Activated T-helper 17 cell treated with anti-CD3 and anti-CD28 coated beads, Interleukin-2, amount 50 U/mL, for 72 hours (primary cell): ENCODE measurements at regions not wholly inside any gene's neighbourhood (a gene's known extent, or its start where the extent isn't known, plus 50 kb on each side); places are given as distances from the start of the nearest gene placed in this dataset.

Experiments used
- ATAC-seq: fragments of 150-1000 bp; cut with Tn5 transposase; replicated peaks from 2 replicates; pipeline ENCODE4 v1.10.0; 2021; ENCODE audit warnings: mild to moderate bottlenecking, moderate library complexity
- H3K27ac Mint-ChIP-seq: one replicate; pipeline ENCODE4 v1.8.0; 2022; ENCODE audit warnings: mixed read lengths
- H3K27me3 Mint-ChIP-seq: one replicate; pipeline ENCODE4 v1.8.0; 2022; ENCODE audit warnings: mixed read lengths
- H3K36me3 Mint-ChIP-seq: one replicate; pipeline ENCODE4 v1.8.0; 2022; ENCODE audit warnings: low read depth, mild to moderate bottlenecking, mixed read lengths
- H3K4me1 Mint-ChIP-seq: one replicate; pipeline ENCODE4 v1.8.0; 2022; ENCODE audit warnings: mixed read lengths
- H3K4me3 Mint-ChIP-seq: one replicate; pipeline ENCODE4 v1.8.0; 2022; ENCODE audit warnings: mild to moderate bottlenecking, mixed read lengths
- H3K9me3 Mint-ChIP-seq: one replicate; pipeline ENCODE4 v1.8.0; 2022; ENCODE audit warnings: mixed read lengths

GRCh38 chr10:60687679-60688078 is 90.6 kb upstream of the CDK1 start:
- Mint-ChIP-seq H3K36me3 (no peaks in the 10 kb centered on the region), H3K4me3 (no peak overlapping the region), H3K27me3 (no peaks in the 10 kb centered on the region), H3K4me1 (no peaks in the 10 kb centered on the region), H3K27ac (no peak overlapping the region), H3K9me3 (no peaks in the 10 kb centered on the region)
- ATAC-seq = no peak

DNA sequence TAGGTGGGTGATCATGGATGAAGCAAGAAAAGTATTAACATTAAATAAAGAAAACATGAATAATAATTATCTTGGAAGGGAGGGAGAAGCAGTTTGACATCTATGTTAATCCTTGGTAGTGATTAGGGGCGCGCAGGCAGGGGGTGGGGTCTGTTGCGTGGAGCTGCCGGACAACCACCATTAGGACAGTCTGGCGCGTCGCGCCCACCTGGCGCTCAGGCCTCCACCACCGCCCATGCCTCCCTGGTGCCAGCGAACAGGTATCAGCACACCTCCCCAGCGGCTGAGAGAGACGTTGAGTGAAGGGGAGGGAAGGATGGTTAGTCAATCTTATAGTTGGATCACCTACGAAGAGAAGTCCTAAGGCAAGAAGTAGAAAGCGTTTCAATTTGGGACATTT is 94.2 kb upstream of the CDK1 start:
- Mint-ChIP-seq H3K4me3 (no peak overlapping the region), H3K27me3 (no peaks in the 10 kb centered on the region), H3K27ac (no peak overlapping the region), H3K9me3 (no peaks in the 10 kb centered on the region), H3K36me3 (peaks cover 8% of the 10 kb centered on the region), H3K4me1 (peaks cover 8% of the 10 kb centered on the region)
- no peak for ATAC-seq

DNA sequence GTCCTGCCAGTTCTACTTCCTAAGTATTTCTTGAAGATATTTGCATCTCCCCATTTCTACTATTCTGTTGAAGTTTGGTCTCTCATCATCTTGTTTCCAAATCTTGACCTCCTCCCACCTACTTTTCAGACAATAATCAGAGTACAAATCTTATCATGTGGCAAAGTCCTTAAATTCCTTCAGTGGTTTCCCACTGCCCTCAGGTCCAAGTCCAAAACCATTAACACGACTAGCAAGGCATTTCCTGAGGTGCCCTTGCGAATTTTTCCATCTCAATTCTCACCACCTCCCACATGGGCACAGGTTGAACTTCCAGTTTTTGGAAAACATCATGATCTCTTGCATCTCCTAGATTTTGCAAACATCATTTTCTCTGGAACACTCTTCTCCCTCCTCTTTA is 97.2 kb upstream of the CDK1 start:
- no peak overlapping the region for H3K4me3 Mint-ChIP-seq
- ATAC-seq = no peak
- peaks cover 12% of the 10 kb centered on the region for H3K4me1 Mint-ChIP-seq
- H3K36me3 Mint-ChIP-seq = peaks cover 8% of the 10 kb centered on the region
- no peak overlapping the region for H3K27ac Mint-ChIP-seq
- no peaks in the 10 kb centered on the region for H3K9me3 Mint-ChIP-seq
- no peaks in the 10 kb centered on the region for H3K27me3 Mint-ChIP-seq

DNA sequence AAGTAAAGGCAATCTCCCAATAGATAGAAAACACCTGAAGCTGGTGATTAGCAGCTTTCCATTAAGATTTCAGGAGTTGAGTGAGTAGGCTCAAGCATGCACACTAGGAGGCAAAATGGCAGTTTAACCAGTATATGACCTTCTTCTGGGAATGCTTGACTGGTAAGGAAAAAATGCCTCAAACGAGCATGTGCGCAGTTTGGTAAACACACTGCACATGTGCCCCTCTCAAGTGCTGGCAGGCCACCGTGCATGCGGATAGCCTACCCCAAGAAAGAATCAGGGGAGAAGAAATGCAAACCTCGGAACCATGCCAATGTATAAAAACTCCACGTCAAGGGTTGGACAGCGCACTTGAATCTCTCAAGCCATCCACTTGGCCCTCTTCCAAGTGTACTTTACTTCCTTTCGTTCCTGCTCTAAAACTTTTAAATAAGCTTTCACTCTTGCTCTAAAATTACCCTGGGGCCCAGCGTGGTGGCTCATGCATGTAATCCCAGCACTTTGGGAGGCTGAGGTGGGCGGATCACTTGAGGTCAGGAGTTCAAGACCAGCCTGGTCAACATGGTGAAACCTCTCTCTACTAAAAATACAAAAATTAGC is 98.8 kb upstream of the CDK1 start:
- Mint-ChIP-seq H3K9me3 (no peaks in the 10 kb centered on the region), H3K4me1 (peaks cover 12% of the 10 kb centered on the region), H3K36me3 (peaks cover 8% of the 10 kb centered on the region), H3K27me3 (no peaks in the 10 kb centered on the region), H3K27ac (no peak overlapping the region), H3K4me3 (no peak overlapping the region)
- no peak for ATAC-seq

DNA sequence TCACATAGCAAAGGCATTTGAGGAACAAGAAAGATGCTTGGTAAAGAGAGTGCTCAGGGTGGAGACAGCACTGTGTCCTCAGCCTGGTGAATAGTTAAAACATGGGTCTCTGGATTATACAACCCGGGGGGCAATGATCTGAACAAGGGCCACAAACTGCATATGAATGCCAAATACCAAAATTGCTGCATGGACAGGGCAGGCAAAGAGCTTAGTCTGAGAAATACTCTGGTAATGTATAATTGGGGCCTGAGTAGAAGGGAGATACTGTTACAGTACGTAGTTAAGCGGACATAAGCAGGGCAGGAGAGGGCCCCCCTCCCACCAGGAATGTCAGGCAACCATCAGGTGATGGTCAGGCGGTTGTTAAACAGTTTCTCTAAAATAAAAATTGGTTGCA is 99.3 kb upstream of the CDK1 start:
- no peaks in the 10 kb centered on the region for H3K27me3 Mint-ChIP-seq

GRCh38 chr10:60677531-60678129 is 100.6 kb upstream of the CDK1 start:
- H3K36me3 Mint-ChIP-seq = peaks cover 8% of the 10 kb centered on the region
- peaks cover 12% of the 10 kb centered on the region for H3K4me1 Mint-ChIP-seq
- ATAC-seq = no peak
- no peaks in the 10 kb centered on the region for H3K27me3 Mint-ChIP-seq
- peak overlapping the region; percentile 12 for H3K27ac Mint-ChIP-seq
- H3K9me3 Mint-ChIP-seq = no peaks in the 10 kb centered on the region
- no peak overlapping the region for H3K4me3 Mint-ChIP-seq

More for the DNA sequence above, 99.3 kb upstream of the CDK1 start:
- Mint-ChIP-seq H3K36me3 (peaks cover 8% of the 10 kb centered on the region), H3K9me3 (no peaks in the 10 kb centered on the region), H3K27ac (no peak overlapping the region), H3K4me1 (peaks cover 12% of the 10 kb centered on the region), H3K4me3 (no peak overlapping the region)
- ATAC-seq = no peak

- no peak overlapping the region for H3K27ac Mint-ChIP-seq
- no peaks in the 10 kb centered on the region for H3K27me3 Mint-ChIP-seq
- peaks cover 8% of the 10 kb centered on the region for H3K4me1 Mint-ChIP-seq
- no peak for ATAC-seq
- H3K4me3 Mint-ChIP-seq = no peak overlapping the region
- H3K36me3 Mint-ChIP-seq = no peaks in the 10 kb centered on the region
- H3K9me3 Mint-ChIP-seq = no peaks in the 10 kb centered on the region
These were observed 103.0 kb upstream of the CDK1 start for GRCh38 chr10:60675236-60675635.

DNA sequence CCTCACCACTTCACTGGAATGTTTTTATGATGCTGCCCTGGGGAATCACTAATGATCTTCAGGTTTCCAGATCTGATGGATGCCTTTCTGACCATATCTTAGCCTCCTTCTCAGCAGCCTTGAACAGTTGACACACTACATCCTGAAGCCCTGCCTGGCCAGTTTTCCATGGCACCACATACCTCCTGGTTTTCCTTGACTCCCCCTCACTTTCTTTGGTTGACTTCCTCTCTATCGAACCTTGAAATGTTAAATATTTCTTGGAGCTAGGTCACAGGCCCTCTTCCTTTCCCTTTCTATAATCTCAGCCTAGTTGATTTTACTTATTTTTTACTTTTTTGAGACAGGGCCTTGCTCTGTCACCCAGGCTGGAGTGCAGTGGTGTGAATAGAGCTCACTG is 108.8 kb upstream of the CDK1 start:
- Mint-ChIP-seq H3K4me3 (no peak overlapping the region), H3K27ac (peak overlapping the region; percentile 15), H3K9me3 (no peaks in the 10 kb centered on the region), H3K27me3 (no peaks in the 10 kb centered on the region), H3K4me1 (peaks cover 12% of the 10 kb centered on the region), H3K36me3 (no peaks in the 10 kb centered on the region)
- ATAC-seq = no peak

DNA sequence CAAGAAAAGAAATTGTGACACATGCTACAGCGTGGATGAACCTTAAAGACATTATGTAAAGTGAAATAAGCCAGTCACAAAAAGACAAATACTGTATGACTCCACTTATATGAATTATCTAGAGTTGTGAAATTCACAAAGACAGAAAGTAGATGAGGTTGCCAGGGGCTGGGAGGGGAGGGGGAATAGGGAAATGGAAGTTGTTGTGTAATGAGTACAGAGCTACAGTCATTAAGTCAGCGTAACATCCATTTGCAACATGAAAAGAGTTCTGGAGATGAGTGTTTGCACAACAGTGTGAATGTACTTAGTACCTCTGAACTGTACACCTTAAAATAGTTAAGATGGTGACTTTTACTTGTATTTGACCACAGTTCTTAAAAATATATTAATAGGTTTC is 112.1 kb upstream of the CDK1 start:
- Mint-ChIP-seq H3K27ac (no peak overlapping the region), H3K4me3 (no peak overlapping the region), H3K4me1 (peaks cover 21% of the 10 kb centered on the region), H3K9me3 (no peaks in the 10 kb centered on the region), H3K36me3 (no peaks in the 10 kb centered on the region), H3K27me3 (no peaks in the 10 kb centered on the region)
- peak; percentile 79 for ATAC-seq

DNA sequence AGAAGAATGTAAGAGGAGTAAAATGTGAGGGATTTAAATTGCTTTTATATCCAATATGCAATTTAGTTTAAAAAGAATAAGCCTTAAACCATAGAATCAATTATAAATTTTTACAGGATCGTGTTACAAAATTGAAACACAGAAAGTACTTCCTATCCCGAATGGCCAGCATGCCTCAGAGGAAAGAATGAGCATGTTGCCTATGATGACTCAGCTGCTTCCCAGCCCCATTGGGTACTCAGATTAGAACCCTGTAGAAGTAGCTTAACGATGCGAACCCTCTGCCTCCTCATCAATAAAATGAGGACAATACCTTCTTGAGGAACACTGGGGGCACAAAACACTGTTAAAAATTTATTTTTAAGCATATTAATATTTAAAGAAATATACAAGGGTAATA is 113.4 kb upstream of the CDK1 start:
- H3K36me3 Mint-ChIP-seq = no peaks in the 10 kb centered on the region
- H3K27ac Mint-ChIP-seq = no peak overlapping the region
- H3K4me3 Mint-ChIP-seq = no peak overlapping the region
- peaks cover 22% of the 10 kb centered on the region for H3K4me1 Mint-ChIP-seq
- no peak for ATAC-seq
- no peaks in the 10 kb centered on the region for H3K27me3 Mint-ChIP-seq
- H3K9me3 Mint-ChIP-seq = no peaks in the 10 kb centered on the region

DNA sequence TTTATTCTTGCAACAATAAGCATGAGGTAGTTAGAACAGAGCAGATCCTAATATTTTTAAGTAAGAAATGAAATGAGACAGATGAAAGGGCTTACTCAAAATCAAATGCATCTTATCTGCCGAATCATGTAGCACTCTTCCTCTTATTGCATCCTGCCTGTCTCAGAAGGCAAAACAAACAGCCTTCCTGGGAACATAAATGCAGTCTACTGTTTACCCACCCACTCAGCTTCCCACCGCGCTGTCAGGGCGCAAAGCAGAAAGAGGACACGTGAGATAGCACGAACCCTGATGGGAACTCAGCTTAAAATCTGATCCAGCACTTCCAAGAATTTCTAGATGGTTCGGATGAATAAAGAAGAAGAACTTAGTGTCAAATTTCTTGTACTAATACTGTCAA is 114.4 kb upstream of the CDK1 start:
- Mint-ChIP-seq H3K27me3 (no peaks in the 10 kb centered on the region), H3K4me3 (peak overlapping the region; percentile 38), H3K4me1 (peaks cover 17% of the 10 kb centered on the region), H3K27ac (peak overlapping the region; percentile 41), H3K36me3 (no peaks in the 10 kb centered on the region), H3K9me3 (no peaks in the 10 kb centered on the region)
- ATAC-seq = no peak

GRCh38 chr10:60662917-60663614 is 115.2 kb upstream of the CDK1 start:
- ATAC-seq = peak; percentile 85
- Mint-ChIP-seq H3K4me1 (peaks cover 17% of the 10 kb centered on the region), H3K4me3 (peak overlapping the region; percentile 38), H3K27ac (peak overlapping the region; percentile 41), H3K36me3 (no peaks in the 10 kb centered on the region), H3K9me3 (no peaks in the 10 kb centered on the region), H3K27me3 (no peaks in the 10 kb centered on the region)

DNA sequence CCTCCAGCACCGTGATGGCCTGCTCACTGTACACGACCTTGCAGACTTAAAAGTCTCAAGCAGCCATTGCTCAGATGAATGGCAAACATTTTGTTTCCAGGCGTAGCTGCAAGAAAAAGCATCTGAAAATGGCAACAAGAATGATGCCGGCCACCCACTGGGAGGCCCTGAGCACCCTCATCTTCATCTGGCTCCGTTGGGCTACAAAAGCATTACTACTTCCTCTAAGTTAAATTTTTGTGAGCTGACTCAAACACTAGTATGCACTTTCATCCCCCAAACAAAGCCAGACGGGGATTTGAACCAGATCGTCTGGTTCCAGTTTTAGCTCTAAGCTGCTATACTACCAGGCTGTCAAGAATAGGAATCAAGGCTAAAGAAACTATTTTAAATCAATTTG is 116.6 kb upstream of the CDK1 start:
- peak overlapping the region; percentile 31 for H3K4me3 Mint-ChIP-seq
- H3K36me3 Mint-ChIP-seq = no peaks in the 10 kb centered on the region
- no peaks in the 10 kb centered on the region for H3K27me3 Mint-ChIP-seq
- peaks cover 24% of the 10 kb centered on the region for H3K4me1 Mint-ChIP-seq
- no peak overlapping the region for H3K27ac Mint-ChIP-seq
- H3K9me3 Mint-ChIP-seq = no peaks in the 10 kb centered on the region
- no peak for ATAC-seq

DNA sequence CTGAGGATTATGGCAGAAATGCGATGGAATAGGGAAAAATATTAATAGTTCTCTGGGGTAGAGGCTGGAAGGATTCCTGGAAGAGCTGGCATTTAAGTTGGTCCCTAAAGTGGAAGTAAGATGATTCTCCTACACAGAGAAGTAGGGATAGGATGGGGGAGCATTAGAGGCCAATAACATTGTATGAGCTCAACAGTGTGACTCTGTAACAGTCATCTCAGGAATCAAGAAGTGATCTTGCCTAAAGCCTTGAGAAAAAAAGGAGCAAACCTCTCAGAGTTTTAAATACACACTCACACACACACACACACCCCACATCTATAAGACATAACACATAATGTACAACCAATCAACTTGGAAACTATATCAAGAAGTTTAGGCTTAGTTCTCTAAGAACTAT is 117.7 kb upstream of the CDK1 start:
- no peaks in the 10 kb centered on the region for H3K27me3 Mint-ChIP-seq
- H3K4me3 Mint-ChIP-seq = peak overlapping the region; percentile 18
- H3K36me3 Mint-ChIP-seq = no peaks in the 10 kb centered on the region
- ATAC-seq = peak; percentile 53
- H3K4me1 Mint-ChIP-seq = peaks cover 24% of the 10 kb centered on the region
- H3K27ac Mint-ChIP-seq = peak overlapping the region; percentile 1
- H3K9me3 Mint-ChIP-seq = no peaks in the 10 kb centered on the region

GRCh38 chr10:60654813-60655464 is 123.3 kb upstream of the CDK1 start:
- H3K36me3 Mint-ChIP-seq = no peaks in the 10 kb centered on the region
- peak; percentile 87 for ATAC-seq
- no peak overlapping the region for H3K4me3 Mint-ChIP-seq
- peaks cover 17% of the 10 kb centered on the region for H3K4me1 Mint-ChIP-seq
- no peak overlapping the region for H3K27ac Mint-ChIP-seq
- H3K9me3 Mint-ChIP-seq = no peaks in the 10 kb centered on the region
- H3K27me3 Mint-ChIP-seq = no peaks in the 10 kb centered on the region
